Fibroblast of the aortic adventitia (primary cell): ENCODE measurements at regions not wholly inside any gene's neighbourhood (a gene's known extent, or its start where the extent isn't known, plus 50 kb on each side); places are given as distances from the start of the nearest gene placed in this dataset.

Experiments
- DNase-seq: peaks from one replicate; pipeline ENCODE4 v3.0.0-alpha.2; 2010; ENCODE audit warnings: low read depth
- H3K4me3 ChIP-seq: 2 replicates; pipeline ENCODE4 v1.5.1; 2011; ENCODE audit warnings: low read depth, mild to moderate bottlenecking, control low read depth, low read length, moderate library complexity
- TF ChIP-seq, protein P1 (sequence below): IDR thresholded peaks from 2 replicates; pipeline ENCODE4 v1.5.1; 2011; ENCODE audit warnings: mild to moderate bottlenecking, low read length, control low read depth, inconsistent platforms; ENCODE audit not compliant: insufficient read depth

DNA sequence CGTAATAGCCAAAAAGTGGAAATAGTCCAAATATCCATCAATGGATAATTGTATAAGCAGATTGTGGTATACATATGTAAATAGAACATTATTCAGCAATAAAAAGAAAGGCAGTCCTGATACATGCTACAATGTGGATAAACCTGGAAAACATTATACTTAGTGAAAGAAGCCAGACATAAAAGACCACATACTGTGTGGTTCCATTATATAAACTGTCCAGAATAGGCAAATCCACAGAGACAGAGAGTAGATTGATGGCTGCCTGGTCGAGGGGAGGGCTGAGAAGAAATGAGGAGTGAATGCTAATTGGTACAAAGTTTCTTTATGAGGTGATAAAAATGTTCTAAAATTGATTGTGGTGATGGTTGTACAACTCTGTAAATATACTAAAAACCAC lies 397.4 kb upstream of the RPS6KA3 start:
- TF ChIP-seq, protein P1, sequence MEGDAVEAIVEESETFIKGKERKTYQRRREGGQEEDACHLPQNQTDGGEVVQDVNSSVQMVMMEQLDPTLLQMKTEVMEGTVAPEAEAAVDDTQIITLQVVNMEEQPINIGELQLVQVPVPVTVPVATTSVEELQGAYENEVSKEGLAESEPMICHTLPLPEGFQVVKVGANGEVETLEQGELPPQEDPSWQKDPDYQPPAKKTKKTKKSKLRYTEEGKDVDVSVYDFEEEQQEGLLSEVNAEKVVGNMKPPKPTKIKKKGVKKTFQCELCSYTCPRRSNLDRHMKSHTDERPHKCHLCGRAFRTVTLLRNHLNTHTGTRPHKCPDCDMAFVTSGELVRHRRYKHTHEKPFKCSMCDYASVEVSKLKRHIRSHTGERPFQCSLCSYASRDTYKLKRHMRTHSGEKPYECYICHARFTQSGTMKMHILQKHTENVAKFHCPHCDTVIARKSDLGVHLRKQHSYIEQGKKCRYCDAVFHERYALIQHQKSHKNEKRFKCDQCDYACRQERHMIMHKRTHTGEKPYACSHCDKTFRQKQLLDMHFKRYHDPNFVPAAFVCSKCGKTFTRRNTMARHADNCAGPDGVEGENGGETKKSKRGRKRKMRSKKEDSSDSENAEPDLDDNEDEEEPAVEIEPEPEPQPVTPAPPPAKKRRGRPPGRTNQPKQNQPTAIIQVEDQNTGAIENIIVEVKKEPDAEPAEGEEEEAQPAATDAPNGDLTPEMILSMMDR = no peak
- no peak overlapping the region for H3K4me3 ChIP-seq
- no peak for DNase-seq

DNA sequence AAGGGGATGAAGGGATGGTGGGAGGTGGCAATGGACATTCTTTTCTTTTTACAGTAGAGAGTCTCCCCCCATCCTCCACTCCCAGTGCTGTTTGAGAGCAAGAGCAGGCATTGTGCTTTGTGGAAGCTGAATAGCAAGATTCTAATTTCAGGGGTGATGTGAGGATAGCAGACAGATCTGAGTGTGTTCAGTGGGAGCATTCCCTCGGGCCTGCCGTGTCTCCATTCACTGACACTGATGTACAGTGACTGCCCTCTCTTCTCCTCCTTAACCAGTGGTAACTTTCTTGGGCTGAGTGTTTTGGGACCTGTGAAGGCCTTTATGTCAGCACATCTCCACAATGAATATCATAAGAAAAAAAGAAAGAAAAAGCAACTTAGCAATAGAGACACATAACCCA lies 396.6 kb upstream of the RPS6KA3 start:
- no peak overlapping the region for H3K4me3 ChIP-seq
- TF ChIP-seq, protein P1 = no peak
- DNase-seq = no peak

DNA sequence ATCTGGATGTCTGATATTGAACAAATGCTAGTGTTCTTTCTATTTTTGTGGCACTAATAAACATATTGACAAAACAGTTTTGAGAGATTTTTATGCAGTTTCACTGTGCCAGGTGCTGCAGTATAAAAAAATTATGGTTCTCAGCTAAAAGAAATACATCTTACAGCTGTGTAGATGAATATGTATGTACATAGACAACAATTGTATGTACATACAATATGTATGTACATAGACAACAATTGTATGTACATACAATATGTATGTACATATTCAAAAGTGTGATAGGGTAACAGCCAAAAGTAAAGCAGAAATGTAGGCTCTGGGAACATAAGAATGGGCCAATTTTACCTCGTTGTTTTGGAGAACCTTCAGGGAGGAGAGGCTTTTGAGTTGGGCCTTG lies 390.0 kb upstream of the RPS6KA3 start:
- DNase-seq = no peak
- TF ChIP-seq, protein P1 = no peak
- no peak overlapping the region for H3K4me3 ChIP-seq

DNA sequence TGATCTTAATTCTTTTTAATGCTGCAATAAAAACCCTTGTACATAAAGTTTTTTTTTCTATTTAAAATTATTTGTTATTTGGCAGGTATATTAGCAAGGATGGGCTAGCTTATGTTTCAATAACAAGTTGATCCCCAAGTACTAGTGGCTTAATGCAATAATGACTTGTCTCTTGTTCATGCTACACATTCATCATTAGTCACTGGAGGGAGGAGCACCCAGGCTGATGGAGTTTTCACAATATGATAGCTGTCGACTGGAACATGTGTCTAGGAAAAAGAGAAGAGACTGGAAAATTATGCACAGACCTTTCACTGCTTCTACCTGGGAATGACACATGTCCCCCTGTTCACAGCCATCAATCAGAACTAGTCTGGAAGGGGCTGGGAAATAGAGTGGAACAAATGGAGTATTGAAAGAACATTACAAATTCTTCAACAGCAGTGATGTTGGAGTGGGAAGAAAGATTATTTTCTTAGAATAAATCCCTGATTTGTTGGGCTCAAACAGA lies 387.9 kb upstream of the RPS6KA3 start:
- no peak for DNase-seq
- no peak overlapping the region for H3K4me3 ChIP-seq
- TF ChIP-seq, protein P1 = no peak

DNA sequence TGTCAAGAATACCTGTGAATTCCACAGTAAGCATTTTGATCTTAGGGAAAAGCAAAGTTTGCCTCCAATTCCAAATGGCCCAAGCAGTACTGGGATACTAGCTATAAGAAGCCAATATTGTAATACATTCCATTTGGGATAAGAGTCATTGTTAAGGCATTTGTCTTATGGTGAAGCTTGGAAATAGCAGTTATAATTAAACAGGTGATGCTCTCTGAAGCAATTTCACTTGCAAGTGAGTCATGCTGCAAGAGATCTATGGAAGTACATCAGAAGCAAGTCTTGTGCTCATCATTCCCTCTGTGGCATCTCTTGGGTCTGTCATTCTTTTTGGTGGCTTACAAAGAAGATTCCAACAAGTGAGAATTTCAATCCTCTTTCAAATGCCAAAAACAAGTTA lies 386.4 kb upstream of the RPS6KA3 start:
- no peak overlapping the region for H3K4me3 ChIP-seq

DNA sequence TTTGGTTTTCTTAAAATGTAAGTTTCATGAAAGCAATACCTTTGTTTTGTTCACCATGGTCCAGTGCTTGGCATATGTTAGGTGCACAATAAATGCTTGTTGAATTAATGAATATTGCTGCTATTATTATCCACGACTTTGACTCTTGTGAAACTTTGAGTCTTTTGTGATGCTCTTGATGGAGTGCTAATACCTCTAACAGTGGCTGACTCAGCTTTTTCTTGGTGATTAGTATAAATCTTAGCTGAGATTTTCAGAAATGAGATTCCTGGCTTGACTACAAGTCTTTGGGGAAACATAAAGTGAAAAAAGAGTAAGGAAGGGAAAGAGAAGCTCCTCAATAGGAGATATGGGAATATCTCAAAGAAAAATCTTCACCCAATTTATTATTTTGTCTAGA lies 375.2 kb upstream of the RPS6KA3 start:
- no peak overlapping the region for H3K4me3 ChIP-seq
- DNase-seq = no peak
- TF ChIP-seq, protein P1 = no peak

More for the DNA sequence above, 386.4 kb upstream of the RPS6KA3 start:
- DNase-seq = no peak
- TF ChIP-seq, protein P1 = no peak

DNA sequence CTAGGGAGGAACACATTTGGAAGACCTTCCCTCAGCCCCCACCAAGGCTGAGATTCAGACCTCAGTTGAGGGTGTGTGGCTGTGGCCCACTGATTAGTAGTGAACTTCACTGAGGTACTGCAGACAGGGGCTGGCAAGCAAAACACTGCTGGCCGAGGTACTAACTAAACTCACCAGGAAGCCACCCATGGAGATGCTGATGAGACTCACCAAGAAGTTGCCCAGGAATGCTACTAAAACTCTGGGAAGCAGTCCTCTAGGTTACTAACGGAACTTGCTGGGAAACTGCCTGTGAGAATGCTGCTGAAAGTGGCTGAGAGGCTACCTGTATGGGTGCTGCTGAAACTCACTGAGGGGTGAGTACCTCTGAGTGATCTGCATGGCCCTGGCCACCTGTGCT lies 372.4 kb upstream of the RPS6KA3 start:
- TF ChIP-seq, protein P1 = no peak
- no peak overlapping the region for H3K4me3 ChIP-seq
- no peak for DNase-seq
